ENCODE measurements at regions not wholly inside any gene's neighbourhood (a gene's known extent, or its start where the extent isn't known, plus 50 kb on each side); places are given as distances from the start of the nearest gene placed in this dataset.

- H3K27ac ChIP-seq = no peak overlapping the region
- no peak overlapping the region for H3K4me3 ChIP-seq
- no peaks in the 10 kb centered on the region for H3K36me3 ChIP-seq
- ATAC-seq = no peak
- intact Hi-C loops (cut with DNase I; ENCODE audit: low total_unique reads) (no loop called here), in situ Hi-C loops (cut with MboI; ENCODE audit: low sequenced_read_pairs in 4 of 4) (no loop called here)
- no peaks in the 10 kb centered on the region for H3K27me3 ChIP-seq
- H3K9me3 ChIP-seq = no peaks in the 10 kb centered on the region
- TF ChIP-seq CTCF (IDR thresholded peaks at IDR 0.05 in 4 of 5, conservative IDR thresholded peaks at IDR 0.05 in 1 of 5) = no peak
- no peak for TF ChIP-seq POLR2A (IDR thresholded peaks at IDR 0.05)
- no peaks in the 10 kb centered on the region for H3K4me1 ChIP-seq
- no peak for DNase-seq
These were observed 87.1 kb upstream of the SKAP2 start for GRCh38 chr7:26951407-26951950.

- TF ChIP-seq CTCF (IDR thresholded peaks at IDR 0.05 in 4 of 5, conservative IDR thresholded peaks at IDR 0.05 in 1 of 5) (no peak), POLR2A (IDR thresholded peaks at IDR 0.05) (no peak)
- no peaks in the 10 kb centered on the region for H3K9me3 ChIP-seq
- in situ Hi-C loops (cut with MboI; ENCODE audit: low sequenced_read_pairs in 4 of 4) = no loop called here
- no peaks in the 10 kb centered on the region for H3K4me1 ChIP-seq
- no peak for DNase-seq
- no peak for ATAC-seq
- intact Hi-C loops (cut with DNase I; ENCODE audit: low total_unique reads) = no loop called here
- H3K4me3 ChIP-seq = no peak overlapping the region
- no peaks in the 10 kb centered on the region for H3K27me3 ChIP-seq
- H3K27ac ChIP-seq = no peak overlapping the region
- no peaks in the 10 kb centered on the region for H3K36me3 ChIP-seq
These were observed 86.5 kb upstream of the SKAP2 start for GRCh38 chr7:26950889-26951288.

DNA sequence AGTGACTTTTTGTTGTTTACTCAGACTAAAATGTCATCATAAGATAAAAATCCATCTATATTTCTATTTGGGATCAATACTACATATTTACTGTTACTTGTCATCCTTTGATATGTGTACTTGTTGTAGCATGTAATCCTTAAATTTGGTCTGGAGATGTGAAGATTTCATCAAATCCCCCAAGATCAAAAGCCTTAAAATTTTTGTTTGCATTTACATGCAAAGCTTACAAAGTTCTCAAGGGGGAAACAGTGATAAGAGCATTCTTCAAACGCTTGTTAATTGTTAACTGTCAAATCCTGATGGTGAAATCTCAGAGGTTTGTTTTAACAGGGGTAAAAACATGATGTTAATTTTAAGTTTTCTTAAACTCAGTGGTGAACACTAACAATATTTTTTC lies 84.9 kb upstream of the SKAP2 start:
- Histone ChIP-seq H3K4me1 (no peaks in the 10 kb centered on the region), H3K36me3 (no peaks in the 10 kb centered on the region), H3K4me3 (no peak overlapping the region), H3K27me3 (no peaks in the 10 kb centered on the region), H3K9me3 (no peaks in the 10 kb centered on the region), H3K27ac (no peak overlapping the region)
- DNase-seq (no peak), ATAC-seq (no peak)
- no peak for TF ChIP-seq CTCF (IDR thresholded peaks at IDR 0.05 in 4 of 5, conservative IDR thresholded peaks at IDR 0.05 in 1 of 5)
- TF ChIP-seq POLR2A (IDR thresholded peaks at IDR 0.05) = no peak
- in situ Hi-C loops (cut with MboI; ENCODE audit: low sequenced_read_pairs in 4 of 4) = no loop called here
- intact Hi-C loops (cut with DNase I; ENCODE audit: low total_unique reads) = no loop called here

DNA sequence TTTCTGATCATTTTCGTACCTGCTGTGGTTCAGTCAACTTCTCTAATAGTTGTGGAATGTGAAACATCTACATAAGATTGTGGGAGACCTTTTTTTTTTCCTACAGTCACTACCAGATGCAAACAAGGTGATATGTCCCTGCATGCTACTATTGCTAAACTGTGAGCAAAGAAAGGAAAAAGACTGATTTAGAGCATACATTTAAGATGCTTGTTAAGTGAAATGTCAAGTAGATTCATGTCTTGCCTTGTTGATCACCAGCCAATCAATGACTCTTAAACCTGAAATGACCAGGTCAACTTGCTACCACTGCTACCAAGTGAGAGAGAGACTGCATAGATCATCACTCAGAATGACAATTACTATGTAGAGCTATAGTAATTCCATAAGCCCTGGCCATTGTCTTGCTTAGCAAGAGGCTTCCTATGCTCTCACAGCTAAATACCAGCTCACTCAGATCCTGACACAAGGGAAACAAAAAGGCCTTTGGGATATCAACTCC lies 84.3 kb upstream of the SKAP2 start:
- H3K27ac ChIP-seq = no peak overlapping the region
- in situ Hi-C loops (cut with MboI; ENCODE audit: low sequenced_read_pairs in 4 of 4) (no loop called here), intact Hi-C loops (cut with DNase I; ENCODE audit: low total_unique reads) (no loop called here)
- ATAC-seq (no peak), DNase-seq (no peak)
- no peaks in the 10 kb centered on the region for H3K36me3 ChIP-seq
- no peaks in the 10 kb centered on the region for H3K9me3 ChIP-seq
- no peaks in the 10 kb centered on the region for H3K27me3 ChIP-seq
- no peak overlapping the region for H3K4me3 ChIP-seq
- TF ChIP-seq CTCF (IDR thresholded peaks at IDR 0.05 in 4 of 5, conservative IDR thresholded peaks at IDR 0.05 in 1 of 5) (no peak), POLR2A (IDR thresholded peaks at IDR 0.05) (no peak)
- no peaks in the 10 kb centered on the region for H3K4me1 ChIP-seq
